ENCODE measurements at regions not wholly inside any gene's neighbourhood (a gene's known extent, or its start where the extent isn't known, plus 50 kb on each side); places are given as distances from the start of the nearest gene placed in this dataset.
A peak's percentile ranks its signal among the peaks of the same experiment; 100 is the strongest.
"Not testable (repeated sequence)": the region's sequence is repeated elsewhere in the genome, so short reads cannot be mapped to it uniquely, and the experiment has no call there.

DNA sequence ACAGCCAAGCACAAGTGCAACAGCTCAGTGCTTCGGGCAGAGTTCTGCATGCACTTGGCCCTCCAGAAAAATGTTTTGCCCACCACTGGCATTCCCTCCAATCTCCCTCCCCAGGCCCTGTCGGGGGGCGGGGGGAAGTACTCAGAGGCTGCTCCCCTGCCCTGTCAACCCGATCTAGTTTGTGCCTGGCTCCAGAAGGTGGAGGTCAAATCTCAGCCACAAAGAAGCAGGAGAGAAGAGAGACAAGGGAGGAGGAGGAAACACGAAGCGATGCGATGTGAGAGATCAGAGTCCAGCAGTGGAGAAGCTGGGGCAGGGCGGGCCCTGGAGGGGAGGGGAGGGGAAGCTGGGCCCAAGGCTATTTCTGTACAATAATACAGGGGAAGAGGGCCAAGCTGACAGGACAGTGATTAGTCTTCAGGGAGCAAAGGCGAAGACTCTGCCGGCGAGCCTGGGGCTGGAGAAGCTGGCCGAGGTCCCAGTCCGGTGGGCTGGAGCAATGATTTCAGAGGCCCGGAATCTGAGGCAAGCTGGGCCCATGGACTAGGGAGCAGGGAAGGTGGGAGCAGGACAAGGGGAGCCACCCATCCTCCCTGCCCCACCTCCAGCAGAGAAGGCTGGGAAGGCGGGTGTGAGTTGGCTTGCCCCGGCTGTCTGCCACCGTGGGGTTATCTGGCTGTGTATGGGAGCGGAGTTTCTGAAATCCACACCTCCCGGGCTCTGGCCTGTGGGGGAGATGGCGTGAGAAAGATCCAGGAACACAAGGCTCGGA is 167.1 kb downstream of the EFNB1 start:
- no peak for DNase-seq (ENCODE audit: low read depth, low spot score)

DNA sequence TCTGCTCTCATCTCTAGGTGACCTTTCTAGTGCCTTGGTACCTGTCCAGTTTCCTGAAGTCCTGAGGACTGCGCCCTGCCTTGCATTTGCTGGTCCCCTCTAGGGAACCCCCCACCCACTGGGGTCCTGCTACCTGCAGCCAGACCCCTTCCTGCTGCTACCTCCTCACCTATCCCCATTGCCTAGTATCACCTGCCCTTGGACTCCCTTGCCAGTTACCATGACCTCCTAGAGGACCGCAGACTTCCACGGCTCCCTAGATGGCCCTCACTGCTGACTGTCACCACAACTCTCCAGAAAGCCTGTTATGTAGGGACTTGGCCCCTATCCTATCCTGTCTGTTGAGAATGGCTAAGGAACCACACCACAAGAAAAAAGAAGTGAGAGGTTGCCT is 166.6 kb downstream of the EFNB1 start:
- no peak for DNase-seq (ENCODE audit: low read depth, low spot score)

GRCh38 chrX:68994891-68995255 is 166.1 kb downstream of the EFNB1 start:
- DNase-seq (ENCODE audit: low read depth, low spot score): no peak

GRCh38 chrX:68994135-68994890 is 165.5 kb downstream of the EFNB1 start:
- DNase-seq (ENCODE audit: low read depth, low spot score): no peak

DNA sequence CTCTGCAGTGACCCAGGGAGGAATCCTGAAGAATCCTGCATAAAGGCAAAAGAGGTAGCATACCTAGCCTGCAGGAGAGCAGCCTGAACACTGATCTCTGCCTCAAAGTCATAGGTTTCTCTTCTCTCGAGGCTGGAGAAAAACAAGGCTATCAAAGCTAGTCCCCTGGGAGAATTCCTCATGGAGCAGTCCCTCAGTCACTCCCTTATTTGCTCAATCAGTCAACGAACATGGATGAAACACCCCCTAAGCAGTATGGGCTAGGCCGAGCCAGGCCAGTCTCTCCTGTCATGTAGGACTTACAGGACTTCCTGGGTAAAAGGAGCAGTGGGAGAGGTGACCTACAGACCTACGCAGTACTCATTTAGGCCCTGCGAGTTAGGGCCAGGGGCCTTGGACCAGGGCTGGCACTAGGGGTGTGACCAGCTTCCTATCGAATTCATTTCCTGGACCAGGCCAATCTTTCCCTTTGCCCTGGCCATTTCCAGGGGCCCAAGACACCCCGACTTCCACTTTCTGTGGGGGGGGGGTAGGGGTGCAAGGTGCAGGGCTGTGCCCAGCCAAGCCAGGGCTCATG is 164.1 kb downstream of the EFNB1 start:
- DNase-seq (ENCODE audit: low read depth, low spot score): no peak

- DNase-seq (ENCODE audit: low read depth, low spot score): no peak
Observed at GRCh38 chrX:68991691-68992345, 163.0 kb downstream of the EFNB1 start.

DNA sequence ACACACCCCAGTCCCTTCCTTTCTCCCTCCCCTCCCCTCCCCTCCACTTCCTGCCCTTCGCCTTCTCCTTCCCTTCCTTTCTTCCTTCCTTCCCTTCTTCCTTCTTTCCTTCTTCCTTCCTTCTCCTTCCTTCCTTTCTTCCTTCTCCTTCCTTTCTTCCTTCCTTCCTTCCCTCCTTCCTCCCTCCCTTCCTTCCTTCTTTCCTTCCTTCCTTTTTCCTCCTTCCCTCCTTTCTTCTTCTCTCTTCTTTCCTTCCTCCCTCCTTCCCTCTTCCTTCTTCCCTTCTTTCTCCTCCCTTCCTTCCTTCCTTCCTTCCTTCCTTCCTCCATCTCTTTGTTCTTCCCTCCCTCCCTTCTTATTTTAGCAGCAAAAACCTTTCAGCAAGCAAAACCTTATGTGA is 162.1 kb downstream of the EFNB1 start:
- no peak for DNase-seq (ENCODE audit: low read depth, low spot score)

DNA sequence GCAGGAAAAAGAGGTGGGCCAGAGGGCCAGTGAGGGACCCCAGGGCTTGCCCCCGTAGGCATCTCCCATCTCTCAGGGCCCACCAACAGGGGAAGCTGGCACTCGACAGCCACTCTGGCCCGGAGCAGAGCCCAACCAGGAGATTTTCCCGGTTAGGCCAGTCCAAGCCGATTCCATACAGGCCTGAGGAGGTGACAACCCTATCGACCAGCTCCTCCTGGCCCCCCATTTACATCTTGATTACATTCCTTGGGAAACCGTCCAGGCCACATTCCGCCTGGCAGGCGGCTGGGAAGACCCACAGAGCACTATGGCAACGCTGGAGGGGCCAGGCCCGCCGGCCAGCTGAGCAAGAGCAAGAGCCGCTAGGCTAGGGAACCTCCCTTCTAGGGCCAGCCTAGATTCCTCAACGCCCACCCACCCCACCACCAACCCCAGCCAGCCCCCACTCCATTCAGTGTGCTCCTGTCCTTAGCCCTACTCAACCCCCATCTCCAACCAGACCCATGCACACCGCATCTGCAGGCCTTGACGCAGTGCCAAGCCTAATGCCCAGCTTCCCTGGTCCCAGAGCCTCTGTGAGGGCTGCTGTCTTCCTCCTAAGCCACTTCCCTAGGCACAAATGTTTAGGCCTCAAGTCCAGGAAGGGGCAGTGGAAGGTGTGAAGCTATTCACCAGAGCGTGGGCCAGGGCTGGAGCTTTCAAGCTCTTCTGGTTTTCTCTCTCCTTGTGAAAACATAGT is 161.2 kb downstream of the EFNB1 start:
- peak; percentile 26 for DNase-seq (ENCODE audit: low read depth, low spot score)

GRCh38 chrX:68989456-68989855 is 160.6 kb downstream of the EFNB1 start:
- no peak for DNase-seq (ENCODE audit: low read depth, low spot score)

- no peak for DNase-seq (ENCODE audit: low read depth, low spot score)
Observed at GRCh38 chrX:68988865-68989264, 160.0 kb downstream of the EFNB1 start.

DNA sequence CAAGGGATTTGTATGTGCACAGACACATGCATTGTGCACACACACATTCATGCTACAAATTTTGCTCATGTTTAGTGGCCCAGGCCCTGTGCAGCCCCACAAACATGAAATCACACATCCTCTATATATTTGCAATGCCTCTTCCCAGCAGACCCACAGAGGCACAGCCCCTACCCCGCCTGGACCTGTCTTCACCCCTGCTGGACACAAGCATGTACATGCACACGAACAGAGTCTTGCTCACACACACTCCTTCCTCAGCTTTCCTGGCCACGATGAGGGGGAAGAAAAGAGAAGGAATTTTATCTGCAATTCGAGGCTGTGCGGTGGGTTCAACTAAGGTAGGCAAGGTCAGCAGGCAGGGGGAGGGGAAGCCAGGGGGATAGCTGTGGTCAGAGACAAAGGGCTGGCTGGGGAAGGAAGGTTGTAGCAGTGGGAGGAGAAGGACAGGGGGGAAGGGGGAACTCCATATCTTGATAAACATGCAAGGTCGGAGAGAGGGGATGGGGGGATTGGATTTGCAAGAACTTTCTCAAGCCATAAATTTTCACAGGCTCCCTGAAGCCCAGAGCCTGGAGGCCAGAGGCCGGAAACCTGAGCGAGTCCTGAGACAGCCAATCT is 156.4 kb downstream of the EFNB1 start:
- no peak for DNase-seq (ENCODE audit: low read depth, low spot score)

- no peak for DNase-seq (ENCODE audit: low read depth, low spot score)
Observed at GRCh38 chrX:68983004-68983857, 154.4 kb downstream of the EFNB1 start.

GRCh38 chrX:68982476-68982875 is 153.7 kb downstream of the EFNB1 start:
- no peak for DNase-seq (ENCODE audit: low read depth, low spot score)

GRCh38 chrX:68980906-68981616 is 152.2 kb downstream of the EFNB1 start:
- DNase-seq (ENCODE audit: low read depth, low spot score): no peak

DNA sequence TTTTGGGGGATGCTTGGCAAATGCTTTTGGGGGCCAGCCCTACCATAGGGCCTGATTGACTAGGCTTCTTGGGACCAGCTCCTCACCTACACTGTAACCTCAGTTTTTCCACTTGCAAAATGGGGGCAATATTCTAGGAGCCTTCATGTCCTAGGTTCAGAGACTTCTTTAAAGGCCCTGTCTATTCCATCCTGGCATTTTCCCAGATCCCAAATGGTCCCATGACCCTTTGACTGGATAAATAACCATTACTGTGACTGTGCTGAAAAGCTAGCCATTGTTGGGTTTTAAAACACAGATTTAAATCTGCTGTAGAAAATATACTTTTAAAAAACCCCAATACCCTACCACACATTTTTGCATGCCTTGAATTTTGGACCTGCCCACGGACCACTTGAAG is 149.8 kb downstream of the EFNB1 start:
- DNase-seq (ENCODE audit: low read depth, low spot score): no peak

DNA sequence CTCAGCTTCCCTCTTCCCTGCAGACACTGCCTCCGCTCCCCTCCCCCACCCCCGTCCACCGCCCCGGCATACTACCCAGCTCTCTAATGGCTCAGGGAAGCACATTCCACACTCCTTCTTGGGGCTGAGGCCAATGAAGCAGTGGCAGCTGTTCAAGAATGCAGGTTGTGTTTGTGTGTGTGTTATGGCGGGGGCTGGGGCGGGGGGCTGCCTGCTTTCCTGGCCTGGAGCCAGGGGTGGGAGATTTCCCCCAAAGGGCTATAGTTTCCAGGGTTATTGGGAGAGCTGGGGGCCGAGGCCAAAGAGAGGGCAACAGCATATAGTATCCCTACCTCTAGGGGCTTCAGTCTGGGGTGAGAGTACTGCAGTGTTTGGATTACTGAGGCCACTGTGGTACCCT is 149.4 kb downstream of the EFNB1 start:
- DNase-seq (ENCODE audit: low read depth, low spot score): no peak

- no peak for DNase-seq (ENCODE audit: low read depth, low spot score)
Observed at GRCh38 chrX:68953331-68953730, 124.5 kb downstream of the EFNB1 start.

DNA sequence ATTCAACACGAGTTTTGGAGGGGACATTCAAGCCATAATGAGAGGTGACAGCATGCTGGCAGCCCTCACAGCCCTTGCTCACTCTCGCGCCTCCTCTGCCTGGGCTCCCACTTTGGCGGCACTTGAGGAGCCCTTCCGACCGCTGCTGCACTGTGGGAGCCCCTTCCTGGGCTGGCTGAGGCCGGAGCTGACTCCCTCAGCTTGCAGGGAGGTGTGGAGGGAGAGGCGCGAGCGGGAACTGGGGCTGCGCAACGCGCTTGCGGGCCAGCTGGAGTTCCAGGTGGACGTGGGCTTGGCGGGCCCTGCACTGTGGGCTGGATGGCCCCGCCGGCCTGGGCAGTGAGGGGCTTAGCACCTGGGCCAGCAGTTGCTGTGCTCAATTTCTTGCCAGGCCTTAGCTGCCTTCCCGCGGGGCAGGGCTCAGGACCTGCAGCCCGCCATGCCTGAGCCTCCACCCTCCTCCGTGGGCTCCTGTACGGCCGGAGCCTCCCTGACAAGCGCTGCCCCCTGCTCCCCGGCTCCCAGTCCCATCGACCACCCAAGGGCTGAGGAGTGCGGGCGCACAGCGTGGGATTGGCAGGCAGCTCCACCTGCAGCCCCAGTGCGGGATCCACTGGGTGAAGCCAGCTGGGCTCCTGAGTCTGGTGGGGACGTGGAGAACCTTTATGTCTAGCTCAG is 123.3 kb downstream of the EFNB1 start:
- not testable (repeated sequence) for DNase-seq (ENCODE audit: low read depth, low spot score)

- no peak for DNase-seq (ENCODE audit: low read depth, low spot score)
Observed at GRCh38 chrX:68950937-68951336, 122.1 kb downstream of the EFNB1 start.
